Ishikawa (cell line): ENCODE measurements at regions not wholly inside any gene's neighbourhood (a gene's known extent, or its start where the extent isn't known, plus 50 kb on each side); places are given as distances from the start of the nearest gene placed in this dataset.

Source experiments
- CEBPB ChIP-seq: IDR thresholded peaks from 2 replicates; pipeline ENCODE4 v1.6.1; 2012
- CREB1 ChIP-seq: IDR thresholded peaks from 2 replicates; pipeline ENCODE4 v1.6.1; 2012; ENCODE audit warnings: low read depth
- EP300 ChIP-seq: IDR thresholded peaks from 2 replicates; pipeline ENCODE4 v1.6.1; 2012; ENCODE audit warnings: borderline replicate concordance
- FOXM1 ChIP-seq: IDR thresholded peaks from 2 replicates; pipeline ENCODE4 v1.6.1; 2012; ENCODE audit warnings: low read depth, borderline replicate concordance
- MAX ChIP-seq: IDR thresholded peaks from 2 replicates; pipeline ENCODE4 v1.6.1; 2012
- NFIC ChIP-seq: IDR thresholded peaks from 2 replicates; pipeline ENCODE4 v1.6.1; 2012
- RAD21 ChIP-seq: IDR thresholded peaks from 2 replicates; pipeline ENCODE4 v1.6.1; 2012; ENCODE audit warnings: low read depth
- REST ChIP-seq: IDR thresholded peaks from 2 replicates; pipeline ENCODE4 v1.6.1; 2012; ENCODE audit warnings: low read depth, mild to moderate bottlenecking
- TAF1 ChIP-seq: IDR thresholded peaks from 2 replicates; pipeline ENCODE4 v1.6.1; 2012; ENCODE audit warnings: low read depth, mild to moderate bottlenecking
- TCF12 ChIP-seq: IDR thresholded peaks from 2 replicates; pipeline ENCODE4 v1.6.1; 2012; ENCODE audit warnings: low read depth
- TEAD4 ChIP-seq: IDR thresholded peaks from 2 replicates; pipeline ENCODE4 v1.6.1; 2012
- USF1 ChIP-seq: IDR thresholded peaks from 2 replicates; pipeline ENCODE4 v1.6.1; 2012
- YY1 ChIP-seq: IDR thresholded peaks from 2 replicates; pipeline ENCODE4 v1.6.1; 2012; ENCODE audit warnings: low read depth
- ZBTB7A ChIP-seq: IDR thresholded peaks from 2 replicates; pipeline ENCODE4 v1.6.1; 2012; ENCODE audit warnings: low read depth

GRCh38 chr15:100760357-100760903, 119.2 kb upstream of the ALDH1A3 start:
- TF ChIP-seq YY1 (no peak), EP300 (no peak), MAX (no peak), REST (no peak), CEBPB (no peak), NFIC (no peak), TAF1 (no peak), RAD21 (no peak), ZBTB7A (no peak), TCF12 (no peak), FOXM1 (no peak), USF1 (no peak), TEAD4 (no peak), CREB1 (no peak)
